SKM-1 treated with dmso at 0.1 percent for 144 hours (cell line): ENCODE measurements at regions not wholly inside any gene's neighbourhood (a gene's known extent, or its start where the extent isn't known, plus 50 kb on each side); places are given as distances from the start of the nearest gene placed in this dataset.
"Not testable (repeated sequence)": the region's sequence is repeated elsewhere in the genome, so short reads cannot be mapped to it uniquely, and the experiment has no call there.

Source experiments
- DNase-seq: peaks from one replicate; lab custom pipeline; 2025; ENCODE audit not compliant: unreplicated experiment; lab: John Stamatoyannopoulos, UW

DNA sequence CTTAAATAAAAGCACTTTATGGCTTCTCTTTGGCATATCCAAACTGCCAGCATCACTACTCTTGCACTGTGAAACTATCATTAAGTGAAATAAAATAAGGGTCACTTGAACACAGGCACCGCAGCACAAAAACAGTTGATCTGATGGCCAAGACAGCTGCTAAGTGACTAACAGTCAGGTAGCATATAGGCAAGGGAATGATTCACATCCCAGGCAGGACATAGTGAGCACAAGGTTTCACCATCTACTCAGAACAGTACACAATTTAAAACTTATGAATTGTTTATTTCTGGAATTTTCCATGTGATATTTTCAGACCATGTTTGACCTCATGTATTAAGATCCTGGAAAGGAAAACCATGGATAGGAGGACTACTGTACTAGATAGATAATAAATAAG is 214.2 kb downstream of the MREG start:
- no peak for DNase-seq

GRCh38 chr2:215797676-215798075 is 215.7 kb downstream of the MREG start:
- no peak for DNase-seq

DNA sequence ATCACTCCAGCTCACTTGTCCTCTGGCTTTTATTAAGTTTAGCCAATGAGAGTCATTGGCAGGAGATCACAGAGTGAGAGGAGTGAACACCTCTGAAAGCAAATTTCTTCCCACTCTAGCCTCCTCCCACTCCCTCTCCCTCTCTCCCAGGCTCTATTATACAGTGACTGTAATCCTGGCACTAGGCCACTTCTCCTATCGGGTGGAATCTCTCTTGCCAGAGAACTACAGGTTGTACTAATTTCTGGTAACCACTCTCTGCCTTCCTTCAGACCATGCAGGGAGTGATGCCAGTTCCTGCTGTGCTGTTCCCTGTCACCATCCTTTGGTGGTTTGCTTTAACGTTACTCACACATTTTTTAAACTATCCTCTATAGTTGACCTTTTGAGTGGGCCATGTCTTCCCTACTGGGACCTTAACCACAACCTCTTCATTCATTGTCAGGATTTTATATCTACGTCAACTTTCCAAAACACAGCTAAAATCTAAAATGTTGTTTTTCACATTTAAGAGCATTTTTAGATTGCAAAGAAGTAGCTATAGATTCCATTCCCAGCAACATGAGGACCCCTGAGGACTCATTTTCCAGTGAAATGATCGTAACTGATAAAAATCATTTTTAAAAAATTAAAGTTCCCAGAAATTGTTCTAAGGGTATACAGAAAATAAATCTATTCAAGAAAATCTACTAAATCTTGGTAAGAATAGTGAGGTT is 217.1 kb downstream of the MREG start:
- peak; percentile 37 for DNase-seq

DNA sequence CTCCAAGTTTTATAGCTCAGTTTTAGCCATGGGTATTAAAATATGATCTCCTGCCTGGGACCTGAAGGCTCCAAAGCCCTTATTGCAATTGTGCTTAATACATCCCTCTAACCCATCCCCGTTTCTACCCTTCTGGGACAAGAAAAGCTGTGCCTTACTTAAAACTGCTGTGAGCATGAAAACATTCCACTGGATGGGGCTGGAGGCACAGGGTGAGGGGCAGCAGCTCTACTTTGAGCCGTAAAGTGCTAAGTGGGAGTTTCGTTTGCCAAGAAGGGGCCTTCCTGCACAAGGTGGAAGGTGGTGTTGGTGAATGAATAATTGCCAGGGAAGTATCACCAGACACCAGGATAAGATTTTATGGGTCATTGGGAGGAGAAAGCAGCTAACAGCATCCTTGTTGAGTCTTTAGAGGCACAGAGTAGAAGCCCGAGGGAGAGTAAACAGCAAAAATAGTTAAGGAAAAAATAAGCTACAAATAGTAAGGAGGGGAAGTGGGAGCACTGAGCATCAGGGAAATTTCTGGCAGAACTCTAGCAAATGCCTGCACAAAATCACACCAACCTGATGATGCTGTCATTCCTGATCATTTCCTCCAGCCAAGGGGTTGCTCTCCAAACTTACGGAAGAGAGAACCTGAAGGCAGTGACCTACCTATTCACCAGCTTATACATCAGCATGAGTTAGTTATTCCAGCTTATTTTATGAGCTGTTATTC is 218.4 kb downstream of the MREG start:
- no peak for DNase-seq

- DNase-seq: peak; percentile 96
Observed at GRCh38 chr2:215793747-215794595, 219.4 kb downstream of the MREG start.

DNA sequence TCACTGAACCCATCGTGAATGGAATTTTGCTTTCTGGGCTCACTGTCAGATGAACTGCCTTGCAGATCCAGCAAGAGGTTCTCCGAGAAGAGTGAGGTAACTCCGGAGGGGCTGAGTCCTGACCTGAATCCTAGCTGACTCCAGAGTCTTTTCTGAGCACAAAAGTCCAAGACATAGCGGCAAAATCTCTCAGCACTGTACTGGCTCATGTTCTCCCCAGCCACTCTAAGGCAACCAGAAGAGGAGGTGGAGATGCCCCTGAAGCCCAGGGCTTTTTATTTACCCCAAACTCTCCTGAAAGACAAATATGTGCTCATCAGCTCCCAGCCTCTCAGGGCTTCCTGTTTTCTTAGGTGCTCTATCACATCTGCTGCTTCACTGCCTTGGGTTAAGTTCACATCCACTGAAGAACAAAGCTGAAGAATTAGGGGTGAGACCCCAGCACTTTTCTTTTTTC is 221.8 kb downstream of the MREG start:
- peak; percentile 12 for DNase-seq

GRCh38 chr2:215790523-215791421 is 222.6 kb downstream of the MREG start:
- no peak for DNase-seq

GRCh38 chr2:215787565-215788178 is 225.7 kb downstream of the MREG start:
- DNase-seq: no peak

DNA sequence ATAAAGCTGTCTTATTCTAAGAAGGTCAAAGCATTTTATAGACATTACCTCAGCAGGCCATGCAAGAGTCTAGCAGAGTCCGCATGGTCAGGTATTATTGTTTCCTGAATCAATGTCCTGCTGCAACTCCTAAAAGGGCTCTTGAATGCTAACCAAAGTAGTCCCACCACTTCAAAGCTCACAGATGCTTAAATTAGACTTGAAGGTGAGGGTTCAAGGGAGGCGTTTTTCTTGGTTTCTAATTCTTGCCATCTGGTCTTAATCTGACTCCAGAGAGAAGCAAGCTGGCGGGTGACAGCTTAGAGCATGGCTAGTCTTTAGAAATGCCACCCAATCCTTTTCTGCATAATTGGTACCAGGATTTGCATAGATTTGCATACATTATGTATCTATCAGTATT is 226.3 kb downstream of the MREG start:
- no peak for DNase-seq

GRCh38 chr2:215784371-215784783 is 229.0 kb downstream of the MREG start:
- no peak for DNase-seq

- not testable (repeated sequence) for DNase-seq
Observed at GRCh38 chr2:215783640-215784039, 229.7 kb downstream of the MREG start.

DNA sequence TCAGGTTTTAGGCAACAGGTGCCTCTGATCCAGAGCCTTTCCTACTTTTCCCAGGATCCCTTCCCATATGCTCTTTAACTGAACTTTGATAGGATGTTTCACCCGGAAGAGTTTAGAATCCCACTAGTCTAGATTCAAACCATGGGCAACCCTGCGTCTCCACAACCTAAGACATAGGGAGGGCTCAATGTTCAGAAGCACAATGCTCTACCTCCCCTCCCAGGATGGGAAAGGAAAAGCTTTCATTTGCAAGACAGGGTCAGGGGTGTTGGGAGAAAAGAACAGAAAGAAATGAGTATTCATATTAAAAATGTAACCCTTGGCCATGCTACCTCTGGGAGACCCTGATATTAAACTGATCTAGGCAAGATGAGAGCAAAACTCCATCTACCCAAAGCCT is 230.4 kb downstream of the MREG start:
- no peak for DNase-seq

GRCh38 chr2:215782295-215782694 is 231.1 kb downstream of the MREG start:
- no peak for DNase-seq

- no peak for DNase-seq
Observed at GRCh38 chr2:215780907-215781685, 232.3 kb downstream of the MREG start.

- no peak for DNase-seq
Observed at GRCh38 chr2:215780313-215780712, 233.0 kb downstream of the MREG start.

DNA sequence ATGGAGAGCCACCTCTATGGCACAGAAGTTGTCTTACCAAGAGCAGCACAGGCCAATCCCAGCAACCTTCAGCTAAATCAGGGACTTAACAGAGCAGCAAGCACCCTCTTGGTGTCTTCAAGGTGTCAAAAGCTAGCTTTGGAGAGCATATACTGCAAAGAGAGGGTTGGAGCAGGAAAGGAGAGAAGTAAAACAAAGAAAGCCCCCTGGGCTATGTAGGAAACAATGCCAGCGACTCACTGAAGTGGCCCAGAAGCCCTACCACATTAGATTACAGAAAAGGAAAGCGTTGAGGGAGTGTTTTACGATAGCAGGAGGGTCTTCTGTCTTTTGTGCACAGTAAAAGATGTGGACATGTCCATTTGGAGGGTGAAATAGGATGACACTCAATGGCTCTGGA is 233.4 kb downstream of the MREG start:
- DNase-seq: no peak

GRCh38 chr2:215777465-215778044 is 235.8 kb downstream of the MREG start:
- no peak for DNase-seq

DNA sequence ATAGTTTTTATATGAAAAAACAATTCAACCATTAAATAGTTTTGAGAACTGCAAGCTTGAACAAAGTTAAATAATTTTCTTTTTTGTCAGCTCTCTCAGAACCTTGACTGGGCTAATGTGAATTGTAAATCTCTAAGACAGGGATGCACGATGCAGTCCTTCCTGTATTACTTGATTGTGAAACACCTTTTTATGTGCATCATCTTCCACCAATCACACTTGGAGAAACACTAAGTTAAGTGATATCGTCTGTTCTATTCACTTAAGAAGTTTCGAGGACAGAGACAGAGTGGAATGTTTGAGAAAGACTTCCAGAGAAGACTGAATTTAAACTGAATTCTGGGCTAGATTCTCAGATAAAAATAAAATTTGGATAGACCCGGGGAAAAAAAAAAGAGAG is 238.2 kb downstream of the MREG start:
- DNase-seq: no peak

DNA sequence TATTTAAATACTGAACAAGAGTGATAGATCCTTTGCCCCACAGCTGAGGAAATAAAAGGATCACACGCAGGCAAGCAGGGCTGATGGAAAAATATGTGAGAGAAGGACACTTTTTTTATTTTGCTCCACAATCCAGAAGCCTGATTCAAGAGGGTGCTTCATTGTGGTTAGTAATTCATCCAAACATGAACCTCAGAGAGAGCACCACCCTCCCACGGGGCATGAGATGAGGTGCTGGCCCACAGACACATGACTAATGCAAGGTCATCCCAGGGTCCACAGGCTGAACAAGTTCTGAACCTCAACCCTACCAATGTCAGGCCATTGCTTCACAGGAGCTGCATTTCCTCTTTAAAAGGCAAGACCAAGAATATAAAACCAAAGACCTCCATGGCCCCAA is 239.6 kb downstream of the MREG start:
- DNase-seq: peak; percentile 35
